ENCODE measurements at regions not wholly inside any gene's neighbourhood (a gene's known extent, or its start where the extent isn't known, plus 50 kb on each side); places are given as distances from the start of the nearest gene placed in this dataset.

DNA sequence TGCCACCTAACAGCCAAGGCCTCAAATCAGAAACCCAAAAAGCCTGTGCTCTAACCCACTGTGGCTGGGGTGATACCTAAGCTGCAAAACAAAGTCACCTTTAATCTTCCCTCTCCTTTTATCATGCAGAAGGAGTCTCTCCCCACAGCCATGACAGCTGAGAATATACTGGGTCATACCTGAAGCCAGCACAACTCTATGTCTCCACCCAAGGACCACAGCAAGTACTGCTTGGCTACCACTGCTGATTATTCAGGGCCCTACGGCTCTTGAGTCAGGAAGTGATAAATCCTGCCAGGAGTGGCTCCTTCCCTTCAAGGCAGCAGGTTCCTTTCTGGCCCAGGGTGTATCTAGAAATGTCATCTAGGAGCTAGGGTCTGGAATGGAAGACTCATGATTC lies 151.5 kb upstream of the TOM1L1 start:
- no peak for DNase-seq
- Histone ChIP-seq H3K27me3 (no peaks in the 10 kb centered on the region), H3K27ac (no peak overlapping the region), H3K9me3 (peaks cover 0 to 12% (median 0%) of the 10 kb centered on the region in 4 donors), H3K4me1 (no peaks in the 10 kb centered on the region), H3K4me3 (no peak overlapping the region), H3K36me3 (no peaks in the 10 kb centered on the region)
- intact Hi-C loops (cut with DNase I) = no loop called here
- WGBS, 2 donors = 20 to 35% methylated on average over 1 of the region's 1 CpG
- TF ChIP-seq EP300 (IDR thresholded peaks at IDR 0.05) (no peak), POLR2AphosphoS5 (IDR thresholded peaks at IDR 0.05) (no peak), POLR2A (IDR thresholded peaks at IDR 0.05) (no peak)
- TF ChIP-seq, protein P1, sequence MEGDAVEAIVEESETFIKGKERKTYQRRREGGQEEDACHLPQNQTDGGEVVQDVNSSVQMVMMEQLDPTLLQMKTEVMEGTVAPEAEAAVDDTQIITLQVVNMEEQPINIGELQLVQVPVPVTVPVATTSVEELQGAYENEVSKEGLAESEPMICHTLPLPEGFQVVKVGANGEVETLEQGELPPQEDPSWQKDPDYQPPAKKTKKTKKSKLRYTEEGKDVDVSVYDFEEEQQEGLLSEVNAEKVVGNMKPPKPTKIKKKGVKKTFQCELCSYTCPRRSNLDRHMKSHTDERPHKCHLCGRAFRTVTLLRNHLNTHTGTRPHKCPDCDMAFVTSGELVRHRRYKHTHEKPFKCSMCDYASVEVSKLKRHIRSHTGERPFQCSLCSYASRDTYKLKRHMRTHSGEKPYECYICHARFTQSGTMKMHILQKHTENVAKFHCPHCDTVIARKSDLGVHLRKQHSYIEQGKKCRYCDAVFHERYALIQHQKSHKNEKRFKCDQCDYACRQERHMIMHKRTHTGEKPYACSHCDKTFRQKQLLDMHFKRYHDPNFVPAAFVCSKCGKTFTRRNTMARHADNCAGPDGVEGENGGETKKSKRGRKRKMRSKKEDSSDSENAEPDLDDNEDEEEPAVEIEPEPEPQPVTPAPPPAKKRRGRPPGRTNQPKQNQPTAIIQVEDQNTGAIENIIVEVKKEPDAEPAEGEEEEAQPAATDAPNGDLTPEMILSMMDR (IDR thresholded peaks at IDR 0.05) = no peak

DNA sequence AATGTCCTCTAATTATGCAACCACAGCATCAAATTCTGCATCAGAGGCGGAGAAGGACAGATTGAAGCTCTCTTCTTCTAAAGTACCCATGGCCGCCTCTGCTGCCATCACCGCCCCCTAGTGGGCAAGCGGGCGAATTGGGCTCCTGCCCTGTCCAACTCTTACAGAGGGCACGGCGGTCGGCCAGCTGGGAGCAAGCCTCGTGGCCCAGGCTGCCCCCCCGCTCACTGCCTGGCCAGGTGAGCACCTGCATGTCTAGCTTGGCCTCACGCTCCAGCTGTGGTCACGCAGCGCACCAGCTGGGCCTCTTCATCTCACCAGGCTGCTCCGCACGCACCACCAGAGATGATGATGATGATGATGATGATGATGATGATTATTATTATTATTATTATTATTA lies 146.1 kb upstream of the TOM1L1 start:
- TF ChIP-seq POLR2AphosphoS5 (IDR thresholded peaks at IDR 0.05) (no peak), EP300 (IDR thresholded peaks at IDR 0.05) (no peak), POLR2A (IDR thresholded peaks at IDR 0.05) (no peak)
- TF ChIP-seq, protein P1 (IDR thresholded peaks at IDR 0.05) = no peak
- Histone ChIP-seq H3K4me1 (no peaks in the 10 kb centered on the region), H3K36me3 (no peaks in the 10 kb centered on the region), H3K9me3 (no peaks in the 10 kb centered on the region), H3K4me3 (no peak overlapping the region), H3K27me3 (no peaks in the 10 kb centered on the region), H3K27ac (no peak overlapping the region)
- intact Hi-C loops (cut with DNase I) = no loop called here
- DNase-seq = no peak
- 78 to 83% methylated on average over 15 of the region's 15 CpGs for whole genome bisulfite sequencing, 2 donors

DNA sequence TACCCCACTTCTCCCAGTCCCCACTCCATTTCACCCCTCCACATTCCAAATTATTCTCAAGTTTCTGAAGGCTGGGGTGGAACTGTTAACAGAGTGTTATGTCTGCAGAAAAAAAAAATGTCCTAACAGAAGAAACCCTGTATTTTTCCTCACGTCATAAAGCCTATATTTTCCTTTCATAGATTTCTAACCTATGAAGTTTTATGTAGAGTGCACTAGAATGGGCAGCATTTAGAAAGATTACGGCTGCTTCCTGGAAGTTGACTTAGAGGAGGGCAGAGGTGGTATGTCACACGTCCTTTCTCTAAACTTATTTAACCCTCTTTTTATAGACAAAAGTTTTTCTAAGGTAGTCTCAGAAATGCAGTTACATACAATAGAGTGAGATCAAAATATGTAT lies 139.8 kb upstream of the TOM1L1 start:
- Histone ChIP-seq H3K4me1 (no peaks in the 10 kb centered on the region), H3K4me3 (no peak overlapping the region), H3K27me3 (no peaks in the 10 kb centered on the region), H3K27ac (no peak overlapping the region), H3K9me3 (no peaks in the 10 kb centered on the region), H3K36me3 (no peaks in the 10 kb centered on the region)
- intact Hi-C loops (cut with DNase I) = no loop called here
- no peak for DNase-seq
- WGBS, 2 donors = 50 to 65% methylated on average over 3 of the region's 3 CpGs
- TF ChIP-seq, protein P1 (IDR thresholded peaks at IDR 0.05) = no peak
- TF ChIP-seq POLR2A (IDR thresholded peaks at IDR 0.05) (no peak), EP300 (IDR thresholded peaks at IDR 0.05) (no peak), POLR2AphosphoS5 (IDR thresholded peaks at IDR 0.05) (no peak)

DNA sequence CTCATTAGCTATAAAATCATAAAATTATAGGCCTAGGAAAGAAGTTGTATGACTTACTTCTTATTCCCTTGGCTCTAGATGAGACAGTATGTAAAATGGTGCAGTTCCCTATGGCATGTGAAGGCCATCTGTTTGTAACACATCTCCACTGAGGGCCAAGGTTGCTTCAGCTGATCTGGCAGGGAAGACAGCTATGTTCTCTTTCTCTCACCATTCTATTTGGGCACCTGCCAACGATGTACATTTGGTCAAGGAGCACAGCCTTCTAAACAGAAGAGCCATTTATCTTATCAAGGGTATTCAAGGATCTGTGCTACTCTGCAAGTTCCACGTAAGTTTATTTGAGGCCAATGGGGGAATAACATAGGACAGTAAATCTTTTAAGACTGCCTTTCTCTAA lies 129.8 kb upstream of the TOM1L1 start:
- Histone ChIP-seq H3K4me1 (no peaks in the 10 kb centered on the region), H3K9me3 (no peaks in the 10 kb centered on the region), H3K27ac (no peak overlapping the region), H3K4me3 (no peak overlapping the region), H3K36me3 (no peaks in the 10 kb centered on the region), H3K27me3 (no peaks in the 10 kb centered on the region)
- no peak for DNase-seq
- intact Hi-C loops (cut with DNase I) = no loop called here
- 50 to 62% methylated on average over 2 of the region's 2 CpGs for WGBS, 2 donors
- TF ChIP-seq POLR2AphosphoS5 (IDR thresholded peaks at IDR 0.05) (no peak), EP300 (IDR thresholded peaks at IDR 0.05) (no peak), POLR2A (IDR thresholded peaks at IDR 0.05) (no peak)
- TF ChIP-seq, protein P1 (IDR thresholded peaks at IDR 0.05) = no peak

DNA sequence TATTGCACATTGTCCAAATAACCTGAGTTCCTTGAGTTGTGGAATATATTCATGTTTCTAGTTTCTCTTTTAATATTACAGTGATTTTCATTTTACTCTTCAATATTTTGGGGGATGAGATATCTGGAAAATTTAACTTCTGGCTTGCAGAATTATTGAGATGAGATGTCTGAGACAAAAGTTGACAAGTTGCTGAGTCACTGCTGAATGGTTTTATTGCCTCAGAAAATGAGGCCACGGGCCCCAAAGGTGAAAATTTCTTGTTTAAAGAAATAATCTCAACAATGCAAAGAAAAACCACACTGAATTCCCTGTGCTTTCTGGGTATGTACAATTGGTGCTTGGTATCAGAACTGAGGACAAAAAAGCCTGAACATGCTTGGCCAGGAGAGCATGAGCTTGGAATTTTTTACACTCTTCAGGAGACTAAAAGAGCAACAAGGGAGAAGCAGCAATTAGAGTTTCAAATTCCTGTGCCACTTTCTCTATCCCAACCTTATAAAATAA lies 129.2 kb upstream of the TOM1L1 start:
- no peaks in the 10 kb centered on the region for H3K27me3 ChIP-seq
- WGBS, 2 donors = 6 to 39% methylated on average over 1 of the region's 1 CpG
- H3K9me3 ChIP-seq = no peaks in the 10 kb centered on the region
- intact Hi-C loops (cut with DNase I) = no loop called here
- DNase-seq = no peak
- H3K4me3 ChIP-seq = no peak overlapping the region
- no peaks in the 10 kb centered on the region for H3K4me1 ChIP-seq
- TF ChIP-seq, protein P1 (IDR thresholded peaks at IDR 0.05) = no peak
- no peak for TF ChIP-seq POLR2A (IDR thresholded peaks at IDR 0.05)
- no peak for TF ChIP-seq POLR2AphosphoS5 (IDR thresholded peaks at IDR 0.05)
- TF ChIP-seq EP300 (IDR thresholded peaks at IDR 0.05) = no peak
- H3K27ac ChIP-seq = no peak overlapping the region
- no peaks in the 10 kb centered on the region for H3K36me3 ChIP-seq
